NCI-H1105 (cell line): ENCODE measurements at regions not wholly inside any gene's neighbourhood (a gene's known extent, or its start where the extent isn't known, plus 50 kb on each side); places are given as distances from the start of the nearest gene placed in this dataset.

Source experiments
- DNase-seq: peaks from one replicate; lab custom pipeline; 2025; lab: John Stamatoyannopoulos, UW

DNA sequence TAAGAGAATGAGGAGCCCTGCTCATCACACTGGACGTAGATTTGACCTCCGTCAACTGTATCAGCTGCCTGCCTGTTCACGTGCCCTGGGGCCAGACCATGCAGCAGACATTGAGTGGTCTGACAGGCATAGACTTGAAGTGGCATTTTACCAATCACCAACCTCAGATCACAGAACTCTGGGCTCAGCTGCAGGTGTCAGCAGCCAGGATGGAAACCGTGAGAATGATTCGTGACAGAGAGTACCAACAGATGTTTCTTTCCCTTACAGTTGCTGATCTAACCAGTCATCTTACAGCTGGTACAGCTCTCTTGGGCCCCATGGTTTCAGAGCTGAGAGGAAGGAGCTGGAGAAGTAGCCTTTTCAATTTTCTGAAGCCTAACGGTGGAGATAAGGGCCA is 148.9 kb downstream of the EN1 start:
- DNase-seq, result no peak

GRCh38 chr2:118697781-118698180 is 149.7 kb downstream of the EN1 start:
- DNase-seq, result no peak

DNA sequence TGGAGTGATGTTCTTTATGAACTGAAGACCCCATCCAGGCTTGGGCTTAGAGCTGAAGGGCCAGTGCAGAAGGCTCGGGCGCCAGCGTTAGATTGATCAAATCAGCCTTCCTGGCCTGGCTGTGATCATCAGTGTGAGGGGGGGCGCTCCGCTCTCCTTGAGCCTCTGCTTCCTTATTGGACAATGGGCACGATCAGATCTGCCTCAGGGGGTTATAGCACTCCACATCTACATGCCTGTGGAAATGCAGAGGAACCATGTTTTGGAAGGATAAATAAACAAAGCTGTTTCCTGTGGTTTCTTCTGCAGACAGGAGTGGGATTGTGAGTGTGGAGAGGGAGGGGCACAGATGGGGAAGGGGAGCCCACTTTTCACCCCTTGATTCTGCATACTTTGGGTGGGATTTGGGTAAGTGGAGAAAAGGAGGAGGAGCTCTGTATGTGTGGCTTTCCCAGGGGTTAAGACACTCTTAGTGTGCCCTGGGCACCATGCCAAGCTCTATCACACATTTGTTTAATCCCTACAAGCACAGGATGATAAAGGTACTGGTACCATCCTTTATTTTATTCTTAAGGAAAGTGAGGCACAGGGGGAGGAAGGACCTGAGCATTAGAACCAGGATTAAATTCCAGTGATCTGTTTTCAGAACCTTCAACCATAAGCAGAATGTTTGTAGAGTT is 150.5 kb downstream of the EN1 start:
- no peak for DNase-seq

DNA sequence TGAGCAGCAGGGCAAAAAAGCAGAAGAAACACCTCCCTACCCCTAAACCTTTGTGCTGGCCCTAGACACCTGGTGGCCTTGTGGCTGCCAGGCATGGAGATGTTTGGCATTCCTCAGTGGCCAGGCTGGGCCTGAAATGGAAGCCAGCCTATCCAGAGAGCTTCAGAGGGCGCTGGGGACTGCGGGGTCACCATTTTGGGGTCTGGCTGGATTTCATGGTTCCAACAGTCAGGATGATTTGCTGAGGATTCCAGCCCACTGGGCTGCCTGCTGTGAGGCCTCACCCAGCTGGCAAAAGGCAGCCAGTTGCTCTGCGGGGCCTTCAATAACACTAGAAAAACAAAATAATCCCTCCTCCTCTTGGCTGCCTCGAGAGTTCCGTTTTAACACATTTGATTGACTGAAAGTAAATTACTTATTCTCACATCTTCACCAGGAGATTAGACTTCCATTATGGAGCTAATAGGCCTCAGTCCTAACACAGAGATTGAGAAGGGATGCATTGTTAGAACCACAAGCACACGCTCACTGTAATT is 154.1 kb downstream of the EN1 start:
- no peak for DNase-seq

DNA sequence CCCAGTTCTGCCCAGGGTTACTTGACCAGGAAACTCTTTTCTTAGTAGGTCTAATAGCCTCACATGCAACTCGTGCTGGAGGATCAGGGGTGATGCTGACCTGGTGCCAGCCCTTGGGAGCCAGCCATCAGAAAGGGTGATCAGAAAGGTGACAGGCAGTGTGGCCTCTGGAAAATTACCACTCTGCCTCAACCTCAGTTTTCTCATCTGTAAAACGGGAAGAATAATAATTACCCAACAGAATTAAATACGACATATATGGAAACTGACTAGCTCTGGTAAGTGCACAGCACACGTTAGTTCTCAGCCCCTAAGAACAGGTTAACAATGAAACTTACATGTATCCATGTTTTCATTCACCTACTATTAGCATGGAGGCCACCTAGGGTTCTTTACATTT is 157.6 kb downstream of the EN1 start:
- DNase-seq, result no peak

- no peak for DNase-seq
These were observed 158.0 kb downstream of the EN1 start for GRCh38 chr2:118689456-118689855.

DNA sequence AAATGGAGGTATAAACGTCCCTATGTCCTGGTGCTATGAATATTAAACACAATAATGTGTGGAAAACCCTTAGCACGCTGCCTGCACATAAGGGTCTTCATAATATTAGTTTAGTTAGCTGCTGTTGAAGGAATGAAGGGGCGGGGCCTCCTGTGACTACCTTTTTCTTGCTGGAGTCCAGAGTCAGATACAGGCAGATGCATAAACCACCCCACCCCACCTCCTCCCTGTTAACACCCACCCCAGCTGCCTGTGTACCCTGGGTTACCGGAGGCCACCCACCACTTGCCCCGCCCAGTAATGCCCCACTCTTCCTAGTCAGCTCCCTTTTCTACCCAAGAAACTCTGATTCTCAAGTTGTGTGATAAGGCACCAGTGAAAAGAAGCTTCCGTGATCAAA is 158.4 kb downstream of the EN1 start:
- no peak for DNase-seq

- no peak for DNase-seq
These were observed 159.8 kb downstream of the EN1 start for GRCh38 chr2:118687698-118688097.

GRCh38 chr2:118687192-118687591 is 160.3 kb downstream of the EN1 start:
- no peak for DNase-seq

DNA sequence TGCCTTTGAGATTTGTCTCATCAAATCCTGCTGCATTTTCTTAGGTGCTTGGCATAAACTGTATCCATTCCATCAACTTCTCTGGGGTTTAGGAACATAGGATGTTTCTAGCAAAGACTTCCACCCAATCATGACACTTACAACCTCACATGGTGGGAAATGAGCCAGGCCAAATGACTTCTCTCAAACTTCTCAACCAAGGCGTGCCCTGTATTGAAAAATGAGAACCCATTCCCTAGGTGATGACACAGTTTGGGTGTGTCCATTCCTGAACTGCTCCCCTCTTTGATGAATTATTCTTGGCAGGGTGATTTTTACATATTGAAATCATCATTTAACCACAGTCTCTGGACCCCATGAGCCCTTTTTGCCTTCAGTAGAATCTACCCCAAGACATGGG is 161.1 kb downstream of the EN1 start:
- no peak for DNase-seq

DNA sequence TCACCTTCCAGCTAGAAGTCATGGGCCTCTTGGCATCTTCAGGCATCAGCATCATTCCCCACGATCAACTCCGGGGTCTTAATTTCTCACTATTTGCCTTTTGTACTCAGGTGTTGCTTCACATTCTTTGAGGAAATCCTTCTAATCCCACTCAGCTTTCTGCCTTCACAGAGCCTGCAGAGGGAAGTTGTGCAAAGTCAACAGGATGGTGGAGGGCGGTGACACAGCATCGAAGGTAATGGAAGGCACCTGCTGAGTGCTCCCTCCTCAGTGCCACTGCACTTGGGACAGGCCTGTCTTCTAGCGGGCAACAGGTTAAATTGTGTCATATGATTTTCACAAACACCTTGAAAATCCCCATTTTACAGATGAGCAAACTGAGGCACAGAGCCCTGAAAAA is 164.0 kb downstream of the EN1 start:
- DNase-seq, result no peak

DNA sequence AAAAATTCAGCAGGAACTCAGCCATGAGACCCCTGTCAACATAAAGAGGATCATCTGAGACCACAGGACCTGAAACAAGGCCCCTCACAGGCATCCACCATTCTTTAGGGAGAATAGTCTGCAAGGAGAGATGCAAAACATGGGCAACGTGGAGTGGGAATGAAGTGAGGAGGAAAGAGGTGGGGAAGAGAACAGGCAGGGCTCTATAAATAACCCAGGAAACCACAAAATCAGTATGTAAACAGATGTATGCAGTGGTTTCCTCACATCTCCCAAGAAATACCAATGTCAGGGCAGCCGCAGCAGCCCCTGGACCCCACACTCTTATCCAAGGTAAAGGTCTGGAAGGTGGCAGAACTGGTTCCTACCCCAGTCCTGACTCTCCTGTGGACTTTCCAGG is 168.5 kb downstream of the EN1 start:
- DNase-seq, result no peak

DNA sequence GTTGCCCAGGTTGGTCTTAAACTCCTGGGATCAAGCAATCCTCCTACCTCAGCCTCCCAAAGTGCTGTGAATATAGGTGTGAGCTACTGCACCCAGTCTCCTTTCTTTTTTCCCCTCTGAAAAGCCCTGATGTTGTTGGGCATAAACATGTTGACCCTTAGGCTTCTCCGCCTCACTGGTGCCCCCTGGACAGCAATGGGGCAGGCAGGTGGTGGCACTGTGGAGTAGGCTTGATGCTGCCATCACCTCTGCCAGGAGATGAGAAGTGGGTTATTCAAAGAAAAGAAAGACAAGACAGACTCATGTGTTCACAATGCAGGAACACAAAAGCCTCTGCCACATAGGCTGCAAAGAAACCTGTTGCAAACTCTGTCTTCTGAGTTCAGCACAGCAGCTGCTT is 169.9 kb downstream of the EN1 start:
- no peak for DNase-seq

DNA sequence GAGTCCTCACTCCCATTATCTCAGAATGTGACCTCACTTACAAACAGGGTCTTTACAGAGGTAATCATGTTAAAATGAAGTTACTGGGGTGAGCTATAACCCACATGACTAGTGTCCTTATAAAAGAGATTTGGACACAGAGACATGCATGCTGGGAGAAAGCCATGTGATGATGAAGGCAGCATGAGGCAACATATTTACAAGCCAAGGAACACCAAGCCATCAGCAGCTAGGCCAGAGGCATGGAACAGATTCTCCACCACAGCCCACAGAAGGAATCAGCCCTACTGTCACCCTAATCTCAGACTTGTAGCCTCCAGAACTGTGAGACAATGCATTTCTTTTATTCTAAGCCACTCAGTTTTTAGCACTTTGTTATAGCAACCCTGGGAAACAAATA is 171.9 kb downstream of the EN1 start:
- DNase-seq, result no peak

DNA sequence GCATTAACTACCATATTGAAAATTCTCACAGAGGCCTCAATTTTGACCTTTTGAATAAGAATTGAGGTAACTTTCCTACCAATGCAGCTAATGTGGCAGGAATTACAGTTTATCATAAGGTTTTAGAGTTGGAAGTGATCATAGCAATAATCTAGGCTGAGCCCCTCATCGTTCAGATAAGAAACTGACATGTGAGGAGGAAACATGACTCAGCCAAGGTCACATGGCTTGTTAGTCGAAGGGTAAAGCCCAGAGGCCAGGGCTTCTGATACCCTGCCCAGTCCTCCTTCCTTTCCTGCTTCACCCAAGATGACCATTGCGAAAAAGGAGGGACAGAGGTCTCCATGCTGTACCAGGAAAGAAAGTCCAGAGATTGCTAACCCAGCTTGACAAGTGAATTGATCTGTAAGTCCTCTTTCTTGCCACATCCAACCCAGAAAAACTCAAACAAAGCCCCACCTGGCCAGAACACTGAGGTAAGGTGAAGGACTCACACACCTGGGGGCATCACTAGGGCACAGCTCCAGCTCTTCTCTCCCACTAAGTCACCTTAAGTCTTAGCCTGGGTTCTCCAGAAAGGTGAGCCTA is 174.8 kb downstream of the EN1 start:
- no peak for DNase-seq

- no peak for DNase-seq
These were observed 175.6 kb downstream of the EN1 start for GRCh38 chr2:118671701-118672454.

GRCh38 chr2:118670838-118671237 is 176.6 kb downstream of the EN1 start:
- no peak for DNase-seq

DNA sequence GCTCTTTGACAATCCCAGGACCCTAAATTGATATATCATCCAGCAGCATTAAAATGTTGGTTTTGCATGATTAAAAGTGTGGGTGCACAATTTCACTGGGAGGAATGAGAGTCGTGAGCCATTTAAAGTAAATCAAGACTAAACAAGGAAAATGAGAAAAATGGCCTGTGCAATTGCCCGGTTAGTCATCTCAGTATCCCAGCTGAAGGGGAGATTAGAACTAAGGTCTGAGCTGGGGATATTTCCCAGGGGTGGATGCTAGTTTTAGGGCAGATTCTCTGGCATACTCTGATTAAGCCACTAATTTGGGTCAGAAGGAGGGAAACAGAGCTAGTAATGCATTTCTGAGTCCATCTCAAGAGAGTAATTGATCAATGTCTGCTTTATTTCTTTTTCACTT is 177.2 kb downstream of the EN1 start:
- DNase-seq, result no peak

GRCh38 chr2:118669654-118670053 is 177.8 kb downstream of the EN1 start:
- DNase-seq, result no peak

DNA sequence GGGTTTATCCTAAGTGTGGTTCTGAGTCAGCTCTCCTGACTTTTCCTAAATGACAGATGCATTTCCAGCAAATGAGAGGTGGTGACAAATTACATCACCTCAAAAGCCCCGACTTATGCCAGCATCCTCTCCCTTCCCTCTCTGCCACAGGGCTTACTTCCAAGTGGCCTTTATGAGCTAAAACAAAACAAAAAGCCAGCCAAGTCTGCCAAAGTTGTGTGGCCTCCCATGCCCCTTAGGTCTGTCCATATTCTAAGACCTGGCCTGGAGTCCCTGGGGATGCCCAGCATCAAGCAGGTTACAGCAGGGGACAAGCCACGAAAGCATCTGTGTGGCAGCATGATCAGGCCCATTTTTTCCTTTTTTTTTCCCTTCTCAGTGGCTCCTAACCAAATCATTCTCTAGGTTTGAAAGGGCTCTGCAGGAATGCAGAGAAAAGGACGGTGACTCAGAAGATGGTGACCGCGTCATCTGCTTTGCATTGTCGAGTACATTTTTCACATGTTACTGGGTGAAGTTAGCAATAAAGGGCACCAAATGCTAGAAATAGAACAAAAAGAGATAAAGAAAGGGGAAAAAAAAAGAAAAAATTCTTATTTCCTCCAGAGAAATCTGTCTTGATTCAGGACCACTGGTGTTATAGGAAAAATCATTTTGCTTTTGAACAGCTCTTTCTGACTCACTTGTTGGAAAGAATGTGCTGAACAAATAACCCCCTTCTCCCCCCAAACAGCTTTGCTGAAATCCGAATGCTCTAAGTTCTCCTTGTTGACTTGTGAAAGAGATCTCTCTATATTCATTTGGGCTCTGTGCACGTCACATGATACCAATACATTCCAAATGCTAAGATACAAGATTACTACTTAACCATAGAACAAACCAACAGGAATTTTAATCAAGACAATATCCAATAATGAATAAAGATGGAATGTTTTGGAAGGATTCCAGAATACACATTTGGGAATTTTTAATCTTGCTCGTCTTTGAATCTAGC is 178.7 kb downstream of the EN1 start:
- no peak for DNase-seq

DNA sequence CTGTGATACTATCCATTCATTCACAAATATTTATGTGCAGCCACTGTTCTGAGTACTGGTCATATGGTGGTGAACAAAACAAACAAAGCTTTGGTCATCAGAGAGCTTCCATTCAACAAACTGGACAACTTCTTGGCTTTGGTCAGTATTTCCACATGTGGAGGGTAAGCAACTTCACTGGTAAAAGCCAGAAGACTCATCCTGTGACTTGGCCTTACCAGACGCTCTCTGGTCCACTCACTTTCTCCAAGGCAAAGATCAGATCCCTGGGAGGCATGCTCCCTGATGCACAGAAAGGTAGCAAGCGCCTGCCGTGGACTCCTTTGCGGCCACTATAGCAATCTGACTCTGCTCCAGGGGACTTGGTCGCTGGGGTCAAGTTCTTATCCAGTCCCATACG is 179.5 kb downstream of the EN1 start:
- DNase-seq, result no peak

GRCh38 chr2:118667348-118667747 is 180.1 kb downstream of the EN1 start:
- no peak for DNase-seq
